OCI-LY3 (cell line): ENCODE measurements at regions not wholly inside any gene's neighbourhood (a gene's known extent, or its start where the extent isn't known, plus 50 kb on each side); places are given as distances from the start of the nearest gene placed in this dataset.

ENCODE experiments used
- H2AFZ ChIP-seq: fragments of 200-600, 300-600 bp; shearing (Covaris generic); 2 replicates; pipeline ENCODE4 v1.6.0; 2014; ENCODE audit warnings: antibody characterized with exemption, low read depth, low read length
- H3K27ac ChIP-seq: fragments of 200-600, 300-600 bp; sonication (generic); 2 replicates; pipeline ENCODE4 v1.5.1; 2014; ENCODE audit warnings: mild to moderate bottlenecking, low read length, moderate library complexity, mixed read lengths
- H3K27me3 ChIP-seq: fragments of 200-600, 300-600 bp; sonication (generic); 2 replicates; pipeline ENCODE4 v1.6.1; 2014; ENCODE audit warnings: low read depth, low read length, mixed read lengths
- H3K36me3 ChIP-seq: fragments of 200-600, 300-600 bp; sonication (generic); replicated peaks from 2 replicates; pipeline ENCODE3; 2014; ENCODE audit warnings: low read depth, low read length, mixed read lengths
- H3K4me1 ChIP-seq: fragments of 300-600, 200-600 bp; sonication (generic); 2 replicates; pipeline ENCODE4 v1.6.1; 2014; ENCODE audit warnings: low read length, mixed read lengths
- H3K4me2 ChIP-seq: fragments of 200-600, 300-600 bp; sonication (generic); 2 replicates; pipeline ENCODE4 v1.6.1; 2014; ENCODE audit warnings: low read length, mixed read lengths
- H3K4me3 ChIP-seq: fragments of 300-600, 200-600 bp; sonication (generic); 2 replicates; pipeline ENCODE4 v1.5.1; 2014; ENCODE audit warnings: antibody characterized with exemption, mild to moderate bottlenecking, low read length, moderate library complexity
- H3K79me2 ChIP-seq: fragments of 300-600, 200-600 bp; shearing (Covaris generic); 2 replicates; pipeline ENCODE4 v1.6.1; 2014; ENCODE audit warnings: mild to moderate bottlenecking, low read length, mixed read lengths
- H3K9ac ChIP-seq: fragments of 300-600, 200-600 bp; shearing (Covaris generic); 2 replicates; pipeline ENCODE4 v1.6.0; 2014; ENCODE audit warnings: mild to moderate bottlenecking, low read length, moderate library complexity
- H3K9me3 ChIP-seq: fragments of 200-600, 300-600 bp; shearing (Covaris generic); 2 replicates; pipeline ENCODE4 v1.6.1; 2014; ENCODE audit warnings: low read length, mixed read lengths; ENCODE audit not compliant: insufficient read depth
- H4K20me1 ChIP-seq: fragments of 200-600, 300-600 bp; sonication (generic); 2 replicates; pipeline ENCODE4 v1.6.1; 2016; ENCODE audit warnings: low read length, mixed read lengths; ENCODE audit not compliant: insufficient read depth
- EZH2phosphoT487 ChIP-seq: fragments of 200-600 bp; shearing (Covaris generic); IDR thresholded peaks from 2 replicates; pipeline ENCODE4 v1.6.1; 2018; ENCODE audit warnings: antibody characterized with exemption, mixed run types, low read depth
- TF ChIP-seq, protein P1 (sequence below): fragments of 200-600, 300-600 bp; sonication (generic); IDR thresholded peaks from 2 replicates; pipeline ENCODE4 v1.5.1; 2014; ENCODE audit warnings: antibody characterized with exemption, low read length, low read depth

- Histone ChIP-seq H3K9me3 (no peaks in the 10 kb centered on the region), H3K4me1 (peaks cover 21% of the 10 kb centered on the region), H3K27ac (no peak overlapping the region), H2AFZ (0 out of 2 replicates have a peak overlapping the region, but pooled peaks have one; percentile 13), H3K36me3 (no peaks in the 10 kb centered on the region), H3K27me3 (no peaks in the 10 kb centered on the region), H3K4me2 (no peak overlapping the region), H3K79me2 (no peaks in the 10 kb centered on the region), H3K4me3 (no peak overlapping the region), H4K20me1 (no peaks in the 10 kb centered on the region), H3K9ac (no peak overlapping the region)
- TF ChIP-seq, protein P1, sequence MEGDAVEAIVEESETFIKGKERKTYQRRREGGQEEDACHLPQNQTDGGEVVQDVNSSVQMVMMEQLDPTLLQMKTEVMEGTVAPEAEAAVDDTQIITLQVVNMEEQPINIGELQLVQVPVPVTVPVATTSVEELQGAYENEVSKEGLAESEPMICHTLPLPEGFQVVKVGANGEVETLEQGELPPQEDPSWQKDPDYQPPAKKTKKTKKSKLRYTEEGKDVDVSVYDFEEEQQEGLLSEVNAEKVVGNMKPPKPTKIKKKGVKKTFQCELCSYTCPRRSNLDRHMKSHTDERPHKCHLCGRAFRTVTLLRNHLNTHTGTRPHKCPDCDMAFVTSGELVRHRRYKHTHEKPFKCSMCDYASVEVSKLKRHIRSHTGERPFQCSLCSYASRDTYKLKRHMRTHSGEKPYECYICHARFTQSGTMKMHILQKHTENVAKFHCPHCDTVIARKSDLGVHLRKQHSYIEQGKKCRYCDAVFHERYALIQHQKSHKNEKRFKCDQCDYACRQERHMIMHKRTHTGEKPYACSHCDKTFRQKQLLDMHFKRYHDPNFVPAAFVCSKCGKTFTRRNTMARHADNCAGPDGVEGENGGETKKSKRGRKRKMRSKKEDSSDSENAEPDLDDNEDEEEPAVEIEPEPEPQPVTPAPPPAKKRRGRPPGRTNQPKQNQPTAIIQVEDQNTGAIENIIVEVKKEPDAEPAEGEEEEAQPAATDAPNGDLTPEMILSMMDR = no peak
- no peak for TF ChIP-seq EZH2phosphoT487
These were observed 1579.2 kb upstream of the PIK3C3 start for GRCh38 chr18:40375837-40376236.

DNA sequence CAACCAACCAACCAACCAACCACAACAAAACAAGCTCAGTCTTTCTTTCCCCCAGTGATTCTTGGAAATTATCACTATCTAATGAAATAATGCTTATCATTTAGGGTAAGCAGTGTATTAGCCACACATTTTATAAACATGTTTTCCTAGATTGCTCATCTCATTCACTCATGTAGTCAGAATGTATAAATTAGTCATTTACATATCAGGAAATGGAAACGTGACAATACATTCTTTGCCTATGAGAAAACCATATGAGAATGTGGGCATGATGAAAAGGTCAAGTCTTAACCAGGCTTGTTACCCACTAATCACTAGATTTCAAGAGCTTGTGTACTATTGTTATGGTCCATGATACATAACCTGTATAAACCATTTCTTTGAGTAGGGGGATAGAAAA lies 1583.4 kb upstream of the PIK3C3 start:
- Histone ChIP-seq H3K79me2 (no peaks in the 10 kb centered on the region), H3K4me2 (no peak overlapping the region), H3K36me3 (no peaks in the 10 kb centered on the region)

DNA sequence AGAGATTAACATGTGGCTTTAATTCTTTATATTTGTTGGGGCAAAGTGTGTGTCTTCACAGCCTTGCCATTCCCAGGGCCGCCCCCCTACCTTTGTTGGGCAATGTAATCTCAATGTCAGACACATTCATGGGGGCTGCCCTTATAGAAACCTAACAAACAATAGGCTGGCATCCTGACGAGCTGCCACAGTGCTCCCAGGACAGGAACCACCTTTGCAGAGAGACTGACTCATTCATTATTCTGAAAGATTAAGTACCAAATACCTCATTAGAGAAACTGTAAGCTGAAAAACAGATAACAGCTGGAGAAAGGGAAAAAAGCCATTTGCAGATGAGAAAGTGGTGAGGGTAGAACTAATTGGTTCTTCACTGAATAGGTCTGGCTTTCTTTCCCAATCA lies 1587.5 kb upstream of the PIK3C3 start:
- no peaks in the 10 kb centered on the region for H3K36me3 ChIP-seq
- H4K20me1 ChIP-seq = no peaks in the 10 kb centered on the region
- H3K27ac ChIP-seq = no peak overlapping the region
- no peak overlapping the region for H3K4me2 ChIP-seq
- no peak overlapping the region for H3K9ac ChIP-seq
- H3K4me1 ChIP-seq = peaks cover under 1% of the 10 kb centered on the region
- no peaks in the 10 kb centered on the region for H3K9me3 ChIP-seq
- TF ChIP-seq, protein P1 = no peak
- TF ChIP-seq EZH2phosphoT487 = no peak
- no peaks in the 10 kb centered on the region for H3K27me3 ChIP-seq
- no peak overlapping the region for H2AFZ ChIP-seq
- no peak overlapping the region for H3K4me3 ChIP-seq
- no peaks in the 10 kb centered on the region for H3K79me2 ChIP-seq

More for the DNA sequence above, 1583.4 kb upstream of the PIK3C3 start:
- H4K20me1 ChIP-seq = no peaks in the 10 kb centered on the region
- H3K9me3 ChIP-seq = no peaks in the 10 kb centered on the region
- H3K4me1 ChIP-seq = peaks cover 12% of the 10 kb centered on the region
- no peak overlapping the region for H3K9ac ChIP-seq
- H3K4me3 ChIP-seq = no peak overlapping the region
- no peaks in the 10 kb centered on the region for H3K27me3 ChIP-seq
- H3K27ac ChIP-seq = no peak overlapping the region
- TF ChIP-seq EZH2phosphoT487 = no peak
- TF ChIP-seq, protein P1 = no peak
- H2AFZ ChIP-seq = no peak overlapping the region

- Histone ChIP-seq H3K27ac (no peak overlapping the region), H4K20me1 (no peaks in the 10 kb centered on the region), H2AFZ (0 out of 2 replicates have a peak overlapping the region, but pooled peaks have one; percentile 1), H3K9me3 (no peaks in the 10 kb centered on the region), H3K27me3 (no peaks in the 10 kb centered on the region), H3K36me3 (no peaks in the 10 kb centered on the region), H3K4me2 (no peak overlapping the region), H3K4me1 (no peaks in the 10 kb centered on the region), H3K4me3 (no peak overlapping the region), H3K9ac (no peak overlapping the region), H3K79me2 (no peaks in the 10 kb centered on the region)
- no peak for TF ChIP-seq EZH2phosphoT487
- TF ChIP-seq, protein P1 = no peak
These were observed 1588.5 kb upstream of the PIK3C3 start for GRCh38 chr18:40366521-40366920.
